ENCODE measurements at regions not wholly inside any gene's neighbourhood (a gene's known extent, or its start where the extent isn't known, plus 50 kb on each side); places are given as distances from the start of the nearest gene placed in this dataset.

DNA sequence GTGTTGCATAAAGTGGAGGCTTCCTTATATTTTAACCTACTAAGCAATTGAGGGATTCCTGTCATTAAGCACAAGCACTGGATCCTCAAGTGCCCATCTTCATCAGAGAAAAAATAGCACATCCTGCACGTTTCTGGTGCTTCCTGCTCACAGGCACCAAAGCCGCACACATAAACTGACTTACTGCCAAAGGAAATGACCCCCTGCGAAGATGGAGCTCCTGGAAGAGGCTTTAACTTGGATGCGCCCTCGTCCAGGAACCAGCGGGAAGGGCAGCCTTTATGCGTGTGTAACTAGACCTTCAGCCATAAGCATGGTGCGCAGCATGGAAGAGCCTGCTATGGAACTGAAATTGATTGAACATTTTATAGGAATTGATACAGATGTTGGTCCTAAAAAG lies 188.7 kb downstream of the FTCDNL1 start:
- Histone ChIP-seq H3K27ac (ENCODE audit: low read length in 2 of 2) (no peak overlapping the region), H3K36me3 (replicated peaks in 1 of 2; ENCODE audit: control extremely low read depth in 1 of 2, control insufficient read depth in 1 of 2, extremely low read depth in 1 of 2, insufficient read depth in 2 of 2, low read length in 1 of 2) (no peaks in the 10 kb centered on the region), H3K79me2 (ENCODE audit: control insufficient read depth, insufficient read depth, low read length) (no peaks in the 10 kb centered on the region), H3K4me1 (ENCODE audit: control insufficient read depth in 2 of 2, insufficient read depth in 2 of 2, low read length in 2 of 2) (no peaks in the 10 kb centered on the region), H3K9ac (ENCODE audit: low read length) (no peak overlapping the region), H2AFZ (ENCODE audit: insufficient read depth, low read depth, low read length, poor library complexity, severe bottlenecking) (no peak overlapping the region), H3K27me3 (replicated peaks in 1 of 4; ENCODE audit: control extremely low read depth in 1 of 4, control insufficient read depth in 3 of 4, insufficient read depth in 4 of 4, low read length in 3 of 4) (peaks cover 0 to 7% (median 3%) of the 10 kb centered on the region in 4 experiments), H4K20me1 (ENCODE audit: control insufficient read depth, insufficient read depth, low read length, poor library complexity, severe bottlenecking) (no peaks in the 10 kb centered on the region), H3K9me3 (ENCODE audit: control extremely low read depth in 1 of 3, control insufficient read depth in 2 of 3, insufficient read depth in 1 of 3, low read length in 2 of 3) (no peaks in the 10 kb centered on the region), H3K4me2 (replicated peaks; ENCODE audit: low read depth, low read length, poor library complexity, severe bottlenecking) (no peak overlapping the region), H3K4me3 (ENCODE audit: control extremely low read depth in 1 of 5, extremely low read depth in 1 of 5, insufficient read depth in 1 of 5, low read depth in 2 of 5, low read length in 4 of 5) (no peak overlapping the region)
- TF ChIP-seq, protein P1, sequence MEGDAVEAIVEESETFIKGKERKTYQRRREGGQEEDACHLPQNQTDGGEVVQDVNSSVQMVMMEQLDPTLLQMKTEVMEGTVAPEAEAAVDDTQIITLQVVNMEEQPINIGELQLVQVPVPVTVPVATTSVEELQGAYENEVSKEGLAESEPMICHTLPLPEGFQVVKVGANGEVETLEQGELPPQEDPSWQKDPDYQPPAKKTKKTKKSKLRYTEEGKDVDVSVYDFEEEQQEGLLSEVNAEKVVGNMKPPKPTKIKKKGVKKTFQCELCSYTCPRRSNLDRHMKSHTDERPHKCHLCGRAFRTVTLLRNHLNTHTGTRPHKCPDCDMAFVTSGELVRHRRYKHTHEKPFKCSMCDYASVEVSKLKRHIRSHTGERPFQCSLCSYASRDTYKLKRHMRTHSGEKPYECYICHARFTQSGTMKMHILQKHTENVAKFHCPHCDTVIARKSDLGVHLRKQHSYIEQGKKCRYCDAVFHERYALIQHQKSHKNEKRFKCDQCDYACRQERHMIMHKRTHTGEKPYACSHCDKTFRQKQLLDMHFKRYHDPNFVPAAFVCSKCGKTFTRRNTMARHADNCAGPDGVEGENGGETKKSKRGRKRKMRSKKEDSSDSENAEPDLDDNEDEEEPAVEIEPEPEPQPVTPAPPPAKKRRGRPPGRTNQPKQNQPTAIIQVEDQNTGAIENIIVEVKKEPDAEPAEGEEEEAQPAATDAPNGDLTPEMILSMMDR (IDR thresholded peaks at IDR 0.05): no peak
- no peak for TF ChIP-seq EZH2 (IDR thresholded peaks at IDR 0.05; ENCODE audit: borderline replicate concordance, insufficient read depth, low read depth, low read length, poor library complexity, severe bottlenecking)
- ChIA-PET CTCF (no interaction called here), POLR2A (no interaction called here)
- intact Hi-C loops (cut with micrococcal nuclease): no loop called here
- no peak for ATAC-seq (ENCODE audit: low read depth)
- Mint-ChIP-seq H3K9me3 (ENCODE audit: insufficient read depth) (peaks cover under 1% of the 10 kb centered on the region), H3K4me3 (no peak overlapping the region), H3K27ac (no peak overlapping the region), H3K4me1 (no peaks in the 10 kb centered on the region), H3K27me3 (peaks cover 30% of the 10 kb centered on the region)
- 63% methylated on average over 8 of the region's 8 CpGs for WGBS (ENCODE audit: insufficient coverage)
- no peak for DNase-seq

DNA sequence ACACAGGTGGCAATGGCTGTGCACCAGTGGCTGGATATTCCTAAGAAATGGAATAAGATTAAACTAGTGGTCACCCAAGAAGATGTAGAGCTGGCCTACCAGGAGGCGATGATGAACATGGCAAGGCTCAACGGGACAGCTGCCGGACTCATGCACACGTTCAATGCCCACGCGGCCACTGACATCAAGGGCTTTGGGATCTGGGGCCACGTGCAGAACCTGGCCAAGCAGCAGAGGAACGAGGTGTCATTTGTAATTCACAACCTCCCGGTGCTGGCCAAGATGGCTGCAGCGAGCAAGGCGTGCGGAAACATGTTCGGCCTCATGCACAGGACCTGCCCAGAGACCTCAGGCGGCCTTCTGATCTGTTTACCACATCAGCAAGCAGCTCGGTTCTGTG lies 190.8 kb downstream of the FTCDNL1 start:
- peaks cover 33% of the 10 kb centered on the region for H3K27me3 Mint-ChIP-seq
- no peak overlapping the region for H3K4me3 Mint-ChIP-seq
- no peak overlapping the region for H3K9ac ChIP-seq (ENCODE audit: low read length)
- H3K79me2 ChIP-seq (ENCODE audit: control insufficient read depth, insufficient read depth, low read length): no peaks in the 10 kb centered on the region
- H3K27ac ChIP-seq (ENCODE audit: low read length in 2 of 2): no peak overlapping the region
- over 99% methylated on average over 14 of the region's 15 CpGs for WGBS (ENCODE audit: insufficient coverage)
- TF ChIP-seq, protein P1 (IDR thresholded peaks at IDR 0.05): no peak
- no peak for TF ChIP-seq EZH2 (IDR thresholded peaks at IDR 0.05; ENCODE audit: borderline replicate concordance, insufficient read depth, low read depth, low read length, poor library complexity, severe bottlenecking)
- H3K9me3 ChIP-seq (ENCODE audit: control extremely low read depth in 1 of 3, control insufficient read depth in 2 of 3, insufficient read depth in 1 of 3, low read length in 2 of 3): peaks cover 0 to 1% (median 0%) of the 10 kb centered on the region in 3 donors
- H4K20me1 ChIP-seq (ENCODE audit: control insufficient read depth, insufficient read depth, low read length, poor library complexity, severe bottlenecking): no peaks in the 10 kb centered on the region
- no peaks in the 10 kb centered on the region for H3K36me3 ChIP-seq (replicated peaks in 1 of 2; ENCODE audit: control extremely low read depth in 1 of 2, control insufficient read depth in 1 of 2, extremely low read depth in 1 of 2, insufficient read depth in 2 of 2, low read length in 1 of 2)
- CTCF ChIA-PET: no interaction called here
- peaks cover 0 to 8% (median 3%) of the 10 kb centered on the region in 4 experiments for H3K27me3 ChIP-seq (replicated peaks in 1 of 4; ENCODE audit: control extremely low read depth in 1 of 4, control insufficient read depth in 3 of 4, insufficient read depth in 4 of 4, low read length in 3 of 4)
- H2AFZ ChIP-seq (ENCODE audit: insufficient read depth, low read depth, low read length, poor library complexity, severe bottlenecking): no peak overlapping the region
- intact Hi-C loops (cut with micrococcal nuclease): no loop called here
- H3K4me2 ChIP-seq (replicated peaks; ENCODE audit: low read depth, low read length, poor library complexity, severe bottlenecking): no peak overlapping the region
- peaks cover 3% of the 10 kb centered on the region for H3K9me3 Mint-ChIP-seq (ENCODE audit: insufficient read depth)
- ATAC-seq (ENCODE audit: low read depth): no peak
- POLR2A ChIA-PET: no interaction called here
- H3K4me1 ChIP-seq (ENCODE audit: control insufficient read depth in 2 of 2, insufficient read depth in 2 of 2, low read length in 2 of 2): no peaks in the 10 kb centered on the region
- no peak for DNase-seq
- no peak overlapping the region for H3K27ac Mint-ChIP-seq
- H3K4me1 Mint-ChIP-seq: no peaks in the 10 kb centered on the region
- H3K4me3 ChIP-seq (ENCODE audit: control extremely low read depth in 1 of 5, extremely low read depth in 1 of 5, insufficient read depth in 1 of 5, low read depth in 2 of 5, low read length in 4 of 5): no peak overlapping the region

Data from B cell (primary cell).